ENCODE measurements at regions not wholly inside any gene's neighbourhood (a gene's known extent, or its start where the extent isn't known, plus 50 kb on each side); places are given as distances from the start of the nearest gene placed in this dataset.

- no peak overlapping the region for H3K27ac ChIP-seq (ENCODE audit: poor library complexity, severe bottlenecking)
- no peak for ATAC-seq (ENCODE audit: low read depth)
- TF ChIP-seq CTCF (IDR thresholded peaks at IDR 0.05; ENCODE audit: poor library complexity, severe bottlenecking), result no peak
Measured at GRCh38 chr1:229879746-229880145, 187.3 kb upstream of the GALNT2 start.

GRCh38 chr1:229880271-229881170 is 186.5 kb upstream of the GALNT2 start:
- DNase-seq (ENCODE audit: low spot score) (no peak), ATAC-seq (ENCODE audit: low read depth) (no peak)
- H3K27ac ChIP-seq (ENCODE audit: poor library complexity, severe bottlenecking), result no peak overlapping the region
- H3K27me3 ChIP-seq (ENCODE audit: insufficient read depth, poor library complexity, severe bottlenecking), result no peaks in the 10 kb centered on the region
- no peak overlapping the region for H3K4me3 ChIP-seq (ENCODE audit: severe bottlenecking)
- H3K36me3 ChIP-seq (ENCODE audit: low read depth), result no peaks in the 10 kb centered on the region
- no peak for TF ChIP-seq CTCF (IDR thresholded peaks at IDR 0.05; ENCODE audit: poor library complexity, severe bottlenecking)
- no peaks in the 10 kb centered on the region for H3K9me3 ChIP-seq (ENCODE audit: severe bottlenecking)
- H3K4me1 ChIP-seq (ENCODE audit: insufficient read depth, poor library complexity, severe bottlenecking), result no peaks in the 10 kb centered on the region

More at GRCh38 chr1:229879746-229880145, 187.3 kb upstream of the GALNT2 start:
- Histone ChIP-seq H3K27me3 (ENCODE audit: insufficient read depth, poor library complexity, severe bottlenecking) (no peaks in the 10 kb centered on the region), H3K36me3 (ENCODE audit: low read depth) (no peaks in the 10 kb centered on the region), H3K4me3 (ENCODE audit: severe bottlenecking) (no peak overlapping the region), H3K4me1 (ENCODE audit: insufficient read depth, poor library complexity, severe bottlenecking) (no peaks in the 10 kb centered on the region), H3K9me3 (ENCODE audit: severe bottlenecking) (no peaks in the 10 kb centered on the region)
- DNase-seq (ENCODE audit: low spot score), result no peak

- no peak overlapping the region for H3K27ac ChIP-seq (ENCODE audit: poor library complexity, severe bottlenecking)
- no peak for DNase-seq (ENCODE audit: low spot score)
Measured at GRCh38 chr1:229882621-229883020, 184.4 kb upstream of the GALNT2 start.

GRCh38 chr1:229883504-229884200 is 183.4 kb upstream of the GALNT2 start:
- ATAC-seq (ENCODE audit: low read depth) (no peak), DNase-seq (ENCODE audit: low spot score) (no peak)
- Histone ChIP-seq H3K4me1 (ENCODE audit: insufficient read depth, poor library complexity, severe bottlenecking) (no peaks in the 10 kb centered on the region), H3K27me3 (ENCODE audit: insufficient read depth, poor library complexity, severe bottlenecking) (no peaks in the 10 kb centered on the region), H3K36me3 (ENCODE audit: low read depth) (no peaks in the 10 kb centered on the region), H3K4me3 (ENCODE audit: severe bottlenecking) (no peak overlapping the region), H3K9me3 (ENCODE audit: severe bottlenecking) (no peaks in the 10 kb centered on the region), H3K27ac (ENCODE audit: poor library complexity, severe bottlenecking) (no peak overlapping the region)
- TF ChIP-seq CTCF (IDR thresholded peaks at IDR 0.05; ENCODE audit: poor library complexity, severe bottlenecking), result no peak

More at GRCh38 chr1:229882621-229883020, 184.4 kb upstream of the GALNT2 start:
- no peaks in the 10 kb centered on the region for H3K36me3 ChIP-seq (ENCODE audit: low read depth)
- H3K9me3 ChIP-seq (ENCODE audit: severe bottlenecking), result no peaks in the 10 kb centered on the region
- no peak for TF ChIP-seq CTCF (IDR thresholded peaks at IDR 0.05; ENCODE audit: poor library complexity, severe bottlenecking)
- no peaks in the 10 kb centered on the region for H3K4me1 ChIP-seq (ENCODE audit: insufficient read depth, poor library complexity, severe bottlenecking)
- no peak overlapping the region for H3K4me3 ChIP-seq (ENCODE audit: severe bottlenecking)
- no peak for ATAC-seq (ENCODE audit: low read depth)
- no peaks in the 10 kb centered on the region for H3K27me3 ChIP-seq (ENCODE audit: insufficient read depth, poor library complexity, severe bottlenecking)
